DOHH2 (cell line): ENCODE measurements at regions not wholly inside any gene's neighbourhood (a gene's known extent, or its start where the extent isn't known, plus 50 kb on each side); places are given as distances from the start of the nearest gene placed in this dataset.

Experiments
- H3F3A ChIP-seq: fragments of 200-600 bp; sonication (generic), shearing (Covaris generic); 2 replicates; pipeline ENCODE4 v1.6.0; 2016; ENCODE audit warnings: antibody characterized with exemption, mild to moderate bottlenecking; ENCODE audit not compliant: control insufficient read depth, insufficient read depth
- H3K27ac ChIP-seq: fragments of 200-600 bp; sonication (generic); 2 replicates; pipeline ENCODE4 v1.5.1; 2014; ENCODE audit warnings: low read depth, mild to moderate bottlenecking, low read length, moderate library complexity
- H3K27me3 ChIP-seq: fragments of 200-600 bp; sonication (generic); 2 replicates; pipeline ENCODE4 v1.6.1; 2014; ENCODE audit warnings: mild to moderate bottlenecking, low read length, mixed read lengths; ENCODE audit not compliant: control insufficient read depth
- H3K36me3 ChIP-seq: fragments of 200-600 bp; sonication (generic); 2 replicates; pipeline ENCODE4 v1.6.1; 2014; ENCODE audit warnings: mild to moderate bottlenecking, low read length, moderate library complexity, mixed read lengths; ENCODE audit not compliant: control insufficient read depth
- H3K4me1 ChIP-seq: fragments of 200-600 bp; sonication (generic); 2 replicates; pipeline ENCODE4 v1.6.1; 2014; ENCODE audit warnings: mild to moderate bottlenecking, low read length, mixed read lengths; ENCODE audit not compliant: control insufficient read depth
- H3K4me2 ChIP-seq: fragments of 200-600 bp; sonication (generic); 2 replicates; pipeline ENCODE4 v1.6.0; 2014; ENCODE audit warnings: mild to moderate bottlenecking, low read length, moderate library complexity
- H3K4me3 ChIP-seq: fragments of 200-600 bp; sonication (generic); 2 replicates; pipeline ENCODE4 v1.5.1; 2014; ENCODE audit warnings: mild to moderate bottlenecking, low read length, mixed read lengths
- H3K79me2 ChIP-seq: fragments of 200-600 bp; sonication (generic); 2 replicates; pipeline ENCODE4 v1.6.1; 2014; ENCODE audit warnings: mild to moderate bottlenecking, low read length, mixed read lengths; ENCODE audit not compliant: control insufficient read depth
- H3K9me2 ChIP-seq: fragments of 200-600 bp; sonication (generic); replicated peaks from 2 replicates; pipeline ENCODE4 v1.6.1; 2014; ENCODE audit warnings: mild to moderate bottlenecking, low read length, mixed read lengths; ENCODE audit not compliant: control insufficient read depth
- H3K9me3 ChIP-seq: fragments of 200-600 bp; sonication (generic); 2 replicates; pipeline ENCODE4 v1.6.1; 2014; ENCODE audit warnings: antibody characterized with exemption, low read length, mixed read lengths; ENCODE audit not compliant: control insufficient read depth, insufficient read depth
- H4K20me1 ChIP-seq: fragments of 200-600 bp; sonication (generic); 2 replicates; pipeline ENCODE4 v1.6.0; 2014; ENCODE audit warnings: low read depth, mild to moderate bottlenecking, antibody characterized with exemption, low read length, moderate library complexity; ENCODE audit not compliant: control insufficient read depth, insufficient read depth
- CTCF ChIP-seq: fragments of 200-600 bp; sonication (generic); IDR thresholded peaks from one replicate; pipeline ENCODE4 v1.5.1; 2014; ENCODE audit warnings: antibody characterized with exemption, mild to moderate bottlenecking, low read depth, low read length; ENCODE audit not compliant: poor library complexity, severe bottlenecking
- EZH2phosphoT487 ChIP-seq: fragments of 200-600 bp; sonication (generic); IDR thresholded peaks from 2 replicates; pipeline ENCODE4 v1.6.1; 2017; ENCODE audit warnings: borderline replicate concordance, mild to moderate bottlenecking, antibody characterized with exemption, low read length, moderate library complexity, mixed read lengths

- TF ChIP-seq EZH2phosphoT487 (no peak), CTCF (no peak)
- Histone ChIP-seq H3F3A (no peaks in the 10 kb centered on the region), H3K27me3 (no peaks in the 10 kb centered on the region), H3K9me3 (0 out of 2 replicates have a peak, but pooled peaks cover under 1% of the 10 kb centered on the region), H3K4me2 (no peak overlapping the region), H4K20me1 (no peaks in the 10 kb centered on the region), H3K27ac (no peak overlapping the region), H3K4me3 (no peak overlapping the region), H3K79me2 (no peaks in the 10 kb centered on the region), H3K9me2 (no peaks in the 10 kb centered on the region), H3K36me3 (no peaks in the 10 kb centered on the region), H3K4me1 (no peaks in the 10 kb centered on the region)
Measured at GRCh38 chr7:49102411-49102810, 178.1 kb downstream of the CDC14C start.

- no peak overlapping the region for H3K4me3 ChIP-seq
- no peaks in the 10 kb centered on the region for H4K20me1 ChIP-seq
- no peaks in the 10 kb centered on the region for H3K79me2 ChIP-seq
- H3K27ac ChIP-seq, result no peak overlapping the region
- H3K36me3 ChIP-seq, result no peaks in the 10 kb centered on the region
- no peaks in the 10 kb centered on the region for H3K27me3 ChIP-seq
- H3K4me2 ChIP-seq, result no peak overlapping the region
- TF ChIP-seq EZH2phosphoT487, result no peak
- TF ChIP-seq CTCF, result no peak
- H3F3A ChIP-seq, result no peaks in the 10 kb centered on the region
- H3K9me2 ChIP-seq, result no peaks in the 10 kb centered on the region
- 0 out of 2 replicates have a peak, but pooled peaks cover 6% of the 10 kb centered on the region for H3K9me3 ChIP-seq
- H3K4me1 ChIP-seq, result no peaks in the 10 kb centered on the region
Measured at GRCh38 chr7:49111706-49112105, 187.4 kb downstream of the CDC14C start.

GRCh38 chr7:49112222-49112621, 187.9 kb downstream of the CDC14C start:
- Histone ChIP-seq H4K20me1 (no peaks in the 10 kb centered on the region), H3K27me3 (no peaks in the 10 kb centered on the region), H3K36me3 (no peaks in the 10 kb centered on the region), H3K4me3 (no peak overlapping the region), H3K4me1 (no peaks in the 10 kb centered on the region), H3K79me2 (no peaks in the 10 kb centered on the region), H3K4me2 (no peak overlapping the region), H3K9me2 (no peaks in the 10 kb centered on the region), H3F3A (no peaks in the 10 kb centered on the region), H3K9me3 (0 out of 2 replicates have a peak, but pooled peaks cover 6% of the 10 kb centered on the region), H3K27ac (no peak overlapping the region)
- no peak for TF ChIP-seq CTCF

GRCh38 chr7:49112647-49113046, 188.3 kb downstream of the CDC14C start:
- Histone ChIP-seq H3K9me3 (0 out of 2 replicates have a peak, but pooled peaks cover 3% of the 10 kb centered on the region), H3K27me3 (no peaks in the 10 kb centered on the region), H3K4me1 (no peaks in the 10 kb centered on the region), H3K27ac (no peak overlapping the region), H3K79me2 (no peaks in the 10 kb centered on the region), H3K36me3 (no peaks in the 10 kb centered on the region), H3F3A (no peaks in the 10 kb centered on the region), H3K9me2 (no peaks in the 10 kb centered on the region), H3K4me3 (no peak overlapping the region), H4K20me1 (no peaks in the 10 kb centered on the region), H3K4me2 (no peak overlapping the region)
- TF ChIP-seq CTCF (no peak), EZH2phosphoT487 (no peak)
